ENCODE measurements at regions not wholly inside any gene's neighbourhood (a gene's known extent, or its start where the extent isn't known, plus 50 kb on each side); places are given as distances from the start of the nearest gene placed in this dataset.

GRCh38 chr5:68748101-68748500, 345.7 kb upstream of the SLC30A5 start:
- no peak for DNase-seq (ENCODE audit: low spot score)

GRCh38 chr5:68749077-68749476, 344.7 kb upstream of the SLC30A5 start:
- no peak for DNase-seq (ENCODE audit: low spot score)

GRCh38 chr5:68749631-68750030, 344.2 kb upstream of the SLC30A5 start:
- DNase-seq (ENCODE audit: low spot score): no peak

DNA sequence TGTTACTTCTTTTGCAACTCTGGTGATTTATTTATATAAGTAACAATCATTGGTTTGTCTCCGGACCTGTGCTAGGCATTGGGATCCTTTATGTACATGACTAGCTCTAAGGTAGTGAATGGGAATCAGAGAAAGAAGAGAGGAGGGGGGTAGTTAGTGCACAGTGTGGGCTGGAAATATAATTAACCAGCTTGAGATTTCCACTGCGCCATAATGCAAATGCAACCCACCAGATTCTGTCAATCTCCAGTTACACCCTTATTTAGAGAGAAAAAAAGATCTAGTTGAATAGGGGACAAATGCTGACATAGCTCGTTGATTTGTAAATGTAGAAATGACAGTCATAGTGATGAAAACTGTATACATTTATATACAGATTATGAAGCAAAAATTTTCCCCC, 342.2 kb upstream of the SLC30A5 start:
- DNase-seq (ENCODE audit: low spot score): no peak

- no peak for DNase-seq (ENCODE audit: low spot score)
Observed at GRCh38 chr5:68754536-68754935, 339.3 kb upstream of the SLC30A5 start.

- DNase-seq (ENCODE audit: low spot score): no peak
Observed at GRCh38 chr5:68755293-68755692, 338.5 kb upstream of the SLC30A5 start.

DNA sequence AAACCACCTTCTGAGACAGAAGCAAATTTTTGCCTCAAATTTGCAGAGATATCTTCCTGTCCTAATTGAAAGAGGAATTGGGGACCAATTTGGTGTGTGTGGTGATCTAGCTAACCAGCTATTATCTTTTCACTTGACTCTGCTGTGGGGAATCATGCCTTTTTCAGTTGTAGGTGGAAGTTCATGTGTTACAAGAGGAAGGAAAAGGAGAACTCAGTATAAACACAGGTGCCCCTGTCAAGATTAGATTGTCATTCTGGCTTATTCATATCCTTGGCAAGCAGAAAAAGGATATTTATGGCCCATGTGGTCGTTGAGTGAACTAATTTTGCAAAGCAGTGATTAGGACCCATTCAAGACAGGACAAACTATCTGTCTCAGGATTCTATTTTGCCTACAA, 336.8 kb upstream of the SLC30A5 start:
- DNase-seq (ENCODE audit: low spot score): no peak

DNA sequence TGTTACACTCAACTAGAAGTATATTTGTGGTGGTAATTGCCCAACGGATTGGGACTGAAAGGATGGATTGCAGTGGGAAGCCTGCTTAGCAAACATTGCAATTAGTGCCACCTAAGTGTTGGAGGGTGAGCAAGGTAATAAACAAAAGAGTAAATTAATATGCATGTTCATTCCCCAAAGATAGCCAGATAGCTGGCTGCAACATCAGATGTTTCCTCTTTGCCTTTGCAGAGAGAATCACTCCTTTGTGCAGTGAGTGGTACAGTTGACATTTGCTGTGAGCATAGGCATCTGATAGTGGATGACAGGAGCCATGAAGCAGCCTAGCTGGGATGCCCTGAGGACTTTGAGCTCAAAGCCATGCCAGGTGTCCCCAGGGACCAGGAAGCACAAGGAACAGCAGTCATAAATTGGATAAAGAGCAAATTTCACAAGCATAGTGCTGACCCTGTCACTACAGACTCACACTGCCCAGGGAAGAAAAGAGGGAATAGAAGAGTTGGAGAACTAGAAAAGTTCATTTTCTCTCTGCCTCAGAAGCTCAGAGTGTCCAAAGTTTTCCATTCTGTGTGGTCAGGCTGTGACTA, 336.1 kb upstream of the SLC30A5 start:
- DNase-seq (ENCODE audit: low spot score): no peak

- DNase-seq (ENCODE audit: low spot score): no peak
Observed at GRCh38 chr5:68759593-68759992, 334.2 kb upstream of the SLC30A5 start.

DNA sequence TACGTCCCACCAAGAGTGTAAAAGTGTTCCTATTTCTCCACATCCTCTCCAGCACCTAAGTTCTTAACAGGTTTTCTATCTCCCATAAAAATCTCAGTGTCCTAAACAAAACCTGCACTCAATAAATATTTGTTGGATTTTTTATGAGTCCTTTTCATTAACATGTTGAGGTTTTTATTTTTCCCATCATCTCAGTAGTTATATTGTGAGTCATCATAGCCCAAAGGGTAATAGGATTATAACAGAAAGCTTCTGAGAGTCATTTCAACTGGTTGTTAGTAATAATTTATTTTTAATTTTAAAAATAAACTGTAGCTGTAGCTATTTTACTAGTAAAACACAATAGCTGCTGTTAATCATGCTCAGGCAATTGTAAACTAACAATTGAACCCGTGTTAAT, 331.6 kb upstream of the SLC30A5 start:
- DNase-seq (ENCODE audit: low spot score): no peak

DNA sequence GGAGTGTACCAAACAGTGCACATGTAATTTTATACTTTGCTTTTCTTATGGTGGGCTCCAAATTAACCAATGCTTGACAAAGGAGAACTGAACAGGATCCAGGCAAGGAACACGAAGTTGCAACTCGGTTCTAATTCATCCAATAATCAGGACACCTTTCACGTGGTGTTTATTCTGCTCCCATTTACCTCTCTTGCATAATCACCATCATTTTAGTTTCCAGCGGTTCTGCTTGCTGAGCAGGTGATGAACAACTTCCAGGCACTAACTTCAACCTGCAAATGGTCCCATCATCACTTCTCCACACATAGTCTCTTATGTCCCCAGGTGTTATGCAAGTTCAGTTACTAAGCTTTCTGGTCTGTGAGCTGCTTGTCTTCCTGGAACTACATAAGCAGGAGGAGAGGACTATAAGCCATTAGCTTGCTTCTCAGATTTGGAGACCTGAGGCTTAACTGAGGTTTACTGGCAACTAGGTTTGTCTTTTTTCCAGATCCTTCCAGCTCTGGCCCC, 326.8 kb upstream of the SLC30A5 start:
- DNase-seq (ENCODE audit: low spot score): no peak

DNA sequence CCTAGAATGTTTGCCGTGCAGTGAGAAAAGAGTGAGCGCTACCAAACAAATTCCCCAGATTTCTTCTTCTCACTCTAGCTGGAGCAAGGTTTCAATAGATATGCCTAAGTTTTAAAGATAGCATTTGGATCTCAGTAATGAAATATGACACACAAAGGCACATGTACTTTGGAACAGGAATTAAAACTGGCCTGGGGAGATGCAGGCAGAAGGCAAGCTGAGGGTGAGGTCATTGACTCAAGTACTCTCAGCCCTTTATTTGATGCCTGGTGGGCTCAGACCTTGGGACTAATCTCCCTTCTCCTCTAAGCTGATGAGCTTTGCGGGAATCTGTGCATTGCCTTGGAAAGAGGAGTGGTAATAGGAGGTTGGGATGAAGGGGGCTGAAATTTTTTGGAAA, 323.3 kb upstream of the SLC30A5 start:
- DNase-seq (ENCODE audit: low spot score): no peak

- no peak for DNase-seq (ENCODE audit: low spot score)
Observed at GRCh38 chr5:68771221-68771620, 322.6 kb upstream of the SLC30A5 start.

- DNase-seq (ENCODE audit: low spot score): no peak
Observed at GRCh38 chr5:68771732-68772131, 322.1 kb upstream of the SLC30A5 start.

- no peak for DNase-seq (ENCODE audit: low spot score)
Observed at GRCh38 chr5:68776381-68776780, 317.4 kb upstream of the SLC30A5 start.

DNA sequence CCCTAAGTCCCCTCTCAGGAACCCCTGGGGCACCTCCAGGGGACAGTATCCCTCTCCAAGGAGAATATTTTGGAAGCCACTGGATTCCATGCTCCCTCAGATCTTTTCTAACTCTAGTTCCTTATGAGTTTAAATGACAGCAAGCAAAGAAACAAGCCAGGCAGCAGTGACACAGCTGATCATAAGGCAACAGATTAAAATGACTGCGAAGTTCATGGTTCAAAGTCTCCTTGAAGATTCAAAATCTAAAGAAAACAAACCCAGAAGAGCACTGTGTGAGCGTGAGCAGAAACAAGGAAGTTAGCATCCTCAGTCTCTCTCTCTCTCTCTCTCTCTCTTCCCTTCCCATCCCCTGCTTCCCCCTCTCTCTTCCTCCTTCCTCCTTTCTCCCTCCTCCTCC, 316.7 kb upstream of the SLC30A5 start:
- no peak for DNase-seq (ENCODE audit: low spot score)

DNA sequence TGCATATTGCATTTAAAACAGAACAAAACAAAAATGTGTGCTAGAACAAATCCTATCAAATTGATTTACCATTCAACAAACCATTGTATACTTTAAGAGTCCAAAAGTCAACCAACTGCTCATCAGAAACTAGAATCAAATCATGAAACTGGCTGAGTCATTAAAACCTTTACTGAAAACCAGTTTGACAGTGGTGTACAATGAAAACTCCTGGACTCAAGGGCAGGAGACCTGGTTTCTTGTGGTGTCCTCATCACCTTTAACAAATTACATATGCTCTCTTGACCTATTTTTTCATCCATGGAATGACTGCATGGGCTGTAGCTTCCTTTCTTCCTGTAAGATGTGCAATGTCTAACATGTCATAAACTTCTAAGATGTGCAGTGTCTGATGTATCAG, 315.3 kb upstream of the SLC30A5 start:
- DNase-seq (ENCODE audit: low spot score): no peak

DNA sequence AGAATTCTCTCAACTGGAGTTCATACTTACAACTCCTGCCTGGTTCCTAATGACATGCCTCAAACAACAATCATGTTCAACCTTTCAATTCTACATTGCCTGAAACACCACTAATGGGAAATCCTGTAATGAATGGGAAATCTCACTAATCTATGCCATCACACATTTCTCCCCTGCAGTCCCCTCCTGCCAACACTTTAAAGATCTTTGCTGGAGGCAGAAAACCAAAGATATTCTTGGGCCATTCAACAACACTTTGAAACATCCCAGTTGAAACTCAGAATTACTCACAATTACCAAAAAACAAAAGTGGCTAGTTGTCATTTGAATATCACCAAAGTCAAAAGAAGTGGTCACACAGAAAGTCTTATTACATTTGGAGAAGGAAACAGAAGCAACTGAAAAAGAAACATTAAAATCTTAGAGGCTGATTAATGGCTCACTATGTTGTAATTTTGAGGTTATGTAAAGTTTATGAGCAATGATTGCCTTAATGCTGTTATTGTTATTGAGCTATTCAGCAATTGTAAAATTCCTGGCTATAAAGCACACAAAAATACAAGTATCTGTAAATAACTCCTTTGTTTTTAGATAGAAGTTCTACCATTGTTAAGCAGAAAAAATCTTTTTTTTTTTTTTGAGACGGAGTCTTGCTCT, 313.4 kb upstream of the SLC30A5 start:
- no peak for DNase-seq (ENCODE audit: low spot score)

DNA sequence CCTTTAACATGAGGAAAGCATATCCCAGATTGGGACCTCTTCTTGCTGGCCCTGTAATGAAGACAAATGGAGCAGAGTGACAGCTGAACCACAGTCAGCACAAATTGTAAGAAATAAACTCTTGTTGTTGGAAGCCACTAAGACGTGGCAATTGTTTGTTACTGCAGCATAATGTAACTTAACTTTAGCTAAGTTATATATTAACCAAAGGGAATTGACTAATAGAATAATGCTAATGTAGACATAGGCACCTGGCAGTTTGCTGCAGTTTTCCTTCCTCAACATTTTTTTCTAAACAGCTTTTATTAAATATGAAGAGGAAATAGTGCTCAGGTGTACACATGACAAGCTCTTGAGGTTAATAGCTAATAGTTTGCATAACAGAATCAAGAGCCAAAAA, 300.7 kb upstream of the SLC30A5 start:
- no peak for DNase-seq (ENCODE audit: low spot score)

DNA sequence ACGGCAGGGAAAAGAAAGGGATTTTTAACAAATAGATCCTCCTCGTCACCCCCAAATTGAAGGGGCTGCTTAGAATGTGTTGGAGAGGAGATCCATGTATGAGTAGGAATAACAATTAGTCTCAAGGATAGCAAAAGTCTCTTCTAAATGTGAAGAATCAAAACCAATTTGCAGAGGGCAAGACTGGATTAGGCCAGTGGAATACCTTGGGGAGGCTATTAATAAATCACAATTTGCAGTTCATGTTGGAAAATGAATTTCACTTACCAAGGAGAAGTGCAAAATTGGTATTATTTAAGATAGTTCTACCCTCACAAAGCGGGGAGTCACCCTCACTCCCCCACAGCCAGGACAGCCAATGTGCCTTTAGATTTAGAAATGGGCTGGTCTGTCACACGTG, 299.8 kb upstream of the SLC30A5 start:
- DNase-seq (ENCODE audit: low spot score): no peak

DNA sequence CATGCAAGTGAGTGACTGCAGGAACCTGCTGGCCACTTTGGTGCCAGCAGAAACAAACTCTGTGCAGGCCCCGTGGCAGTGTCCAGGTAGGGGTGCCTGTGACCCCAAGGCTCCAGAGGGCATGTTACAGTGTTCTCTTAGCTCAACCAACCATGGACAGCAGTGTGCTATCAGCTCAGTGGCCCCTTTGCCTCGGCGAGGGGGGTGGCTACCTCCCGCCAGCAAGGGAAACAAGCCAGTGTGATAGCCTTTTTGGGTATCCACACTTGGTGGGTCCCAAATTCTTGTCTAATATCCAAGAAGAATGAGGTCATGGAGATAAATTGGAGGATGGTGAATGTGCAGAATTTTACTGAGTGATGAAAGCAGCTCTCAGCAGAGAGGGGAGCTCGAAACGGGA, 298.6 kb upstream of the SLC30A5 start:
- DNase-seq (ENCODE audit: low spot score): no peak

DNA sequence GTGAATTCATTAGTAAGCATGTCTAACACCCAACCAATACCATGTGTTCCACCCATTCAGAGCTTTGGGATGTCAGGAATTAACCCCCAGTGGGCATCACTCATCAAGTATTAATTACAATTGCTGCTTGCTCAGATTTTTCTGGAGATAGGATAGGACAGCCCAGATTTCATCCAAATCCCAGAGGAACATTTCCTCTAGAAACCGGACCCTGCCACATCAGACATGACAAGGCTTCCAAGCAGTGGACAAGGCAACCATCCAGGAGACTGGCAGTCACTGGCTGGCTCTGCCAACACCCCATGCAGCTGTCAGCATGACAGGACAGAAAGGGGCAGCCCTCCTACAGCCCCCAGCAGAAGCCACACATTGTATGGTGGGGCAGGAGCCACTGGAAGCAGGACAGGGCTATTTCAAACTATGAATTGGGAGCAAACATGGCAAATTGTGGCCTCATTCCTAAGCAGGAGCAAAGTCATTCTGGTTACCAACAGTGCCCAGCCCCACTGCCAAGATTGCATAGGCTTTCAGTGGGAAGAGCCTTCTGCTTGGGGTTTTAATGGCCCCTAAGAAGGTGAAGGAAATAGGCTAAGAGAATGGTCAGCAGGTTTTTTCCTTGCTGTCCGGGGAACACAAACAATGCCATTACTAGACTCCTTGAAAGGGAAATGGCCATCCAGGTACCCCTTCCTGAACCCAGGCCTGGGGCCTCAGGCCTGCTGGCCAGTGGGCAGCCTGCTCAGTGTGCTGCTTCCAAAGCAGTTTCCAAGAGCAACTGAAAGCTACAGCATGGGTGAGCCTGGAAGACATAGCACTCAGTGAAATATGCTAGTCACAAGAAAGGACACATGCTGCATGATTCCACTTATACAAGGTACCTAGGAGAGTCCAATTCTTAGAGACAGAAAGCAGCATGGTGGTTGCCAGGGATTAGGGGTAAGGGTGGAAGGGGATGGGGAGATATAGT, 294.7 kb upstream of the SLC30A5 start:
- DNase-seq (ENCODE audit: low spot score): no peak

- no peak for DNase-seq (ENCODE audit: low spot score)
Observed at GRCh38 chr5:68802430-68802829, 291.4 kb upstream of the SLC30A5 start.
